ENCODE measurements at regions not wholly inside any gene's neighbourhood (a gene's known extent, or its start where the extent isn't known, plus 50 kb on each side); places are given as distances from the start of the nearest gene placed in this dataset.

DNA sequence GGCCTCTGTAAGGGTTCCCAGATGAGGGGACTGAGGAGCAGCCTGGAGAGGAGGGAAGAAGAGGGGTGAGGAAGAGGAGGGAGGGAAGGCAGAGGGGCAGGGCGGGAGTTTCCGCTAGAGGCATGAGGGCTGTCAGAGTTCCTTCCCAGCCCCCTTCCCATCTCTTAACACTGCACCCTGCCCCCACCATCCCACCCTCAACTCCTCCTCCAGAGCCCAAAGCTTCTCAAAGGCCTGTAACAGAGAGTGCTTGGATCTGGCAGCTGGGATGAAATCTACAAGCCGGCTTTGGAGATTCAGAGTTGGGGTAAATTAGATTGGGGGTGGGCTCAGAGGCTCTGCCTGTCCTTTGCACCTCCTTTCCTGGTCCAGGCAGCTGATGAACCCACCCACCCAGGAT lies 57.3 kb upstream of the DLX4 start:
- DNase-seq: no peak
- Histone ChIP-seq H4K12ac (ENCODE audit: low read depth, low read length) (no peak overlapping the region), H2BK5ac (ENCODE audit: low read depth, low read length, poor library complexity) (no peak overlapping the region)

DNA sequence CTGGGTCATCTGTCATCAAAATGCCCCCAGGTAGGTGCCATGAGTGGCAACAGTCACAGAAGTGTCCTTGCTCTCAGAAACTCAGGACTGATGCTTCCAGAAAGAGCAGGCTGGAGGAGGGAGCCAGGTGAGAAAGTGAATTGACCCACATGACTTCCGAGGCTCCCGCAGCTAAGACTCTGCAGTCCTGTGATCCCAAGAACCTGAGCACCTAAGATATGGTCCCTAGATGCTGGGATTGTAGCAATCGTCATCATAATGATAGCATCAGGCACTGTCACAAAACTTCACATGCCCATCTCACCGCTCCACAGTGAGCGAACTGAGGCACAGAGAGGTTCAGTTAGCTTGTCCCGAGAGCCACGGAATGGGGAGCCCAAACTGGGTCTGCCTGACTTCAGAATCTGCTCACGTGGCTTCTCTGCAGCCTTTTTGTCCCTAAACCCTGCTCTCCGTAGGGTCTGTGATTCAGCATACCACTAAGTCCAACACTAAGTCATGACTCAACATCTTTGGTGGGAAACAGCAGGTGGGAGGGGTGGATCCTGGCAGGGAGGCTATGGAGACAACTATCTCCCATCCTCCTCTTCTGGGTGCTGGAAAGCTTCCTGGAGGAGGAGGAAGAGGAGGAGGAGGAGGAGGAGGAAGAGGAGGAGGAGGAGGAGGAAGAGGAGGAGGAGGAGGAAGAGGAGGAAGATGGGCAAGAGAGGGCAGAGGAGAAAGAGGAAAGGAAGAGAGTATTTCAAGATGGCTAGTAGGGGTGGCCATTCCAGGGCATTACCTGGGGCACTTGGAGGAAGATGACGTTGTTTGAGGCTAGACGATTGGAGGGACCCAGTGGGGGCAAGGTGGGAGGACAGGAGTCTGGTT lies 55.5 kb upstream of the DLX4 start:
- H4K12ac ChIP-seq (ENCODE audit: low read depth, low read length): no peak overlapping the region
- no peak overlapping the region for H2AFZ ChIP-seq (ENCODE audit: insufficient read depth, low read length, poor library complexity)
- no peak overlapping the region for H3K23ac ChIP-seq (ENCODE audit: low read length)
- peak overlapping the region; percentile 61 for H2BK120ac ChIP-seq (ENCODE audit: insufficient read depth, low read length, poor library complexity)
- no peaks in the 10 kb centered on the region for H3K36me3 ChIP-seq (ENCODE audit: control insufficient read depth in 1 of 2, insufficient read depth in 2 of 2, low read length in 2 of 2)
- H3K9ac ChIP-seq (ENCODE audit: low read length): no peak overlapping the region
- no peak overlapping the region for H4K8ac ChIP-seq (ENCODE audit: low read depth, low read length)
- H3K9me3 ChIP-seq (ENCODE audit: insufficient read depth, low read depth, low read length): no peaks in the 10 kb centered on the region
- H3K4me3 ChIP-seq (ENCODE audit: low read depth, low read length): no peak overlapping the region
- H3K79me2 ChIP-seq (ENCODE audit: control insufficient read depth, insufficient read depth, low read length, poor library complexity): peaks cover 4% of the 10 kb centered on the region
- H3K27ac ChIP-seq (ENCODE audit: low read depth, low read length): peak overlapping the region; percentile 63
- H3K27me3 ChIP-seq (ENCODE audit: insufficient read depth, low read length): peaks cover 11% of the 10 kb centered on the region
- peaks cover 27 to 49% of the 10 kb centered on the region in 2 experiments for H3K4me1 ChIP-seq (ENCODE audit: control insufficient read depth in 1 of 2, insufficient read depth in 2 of 2, low read length in 2 of 2)
- no peak overlapping the region for H3K4me2 ChIP-seq (ENCODE audit: low read length)
- H4K91ac ChIP-seq (ENCODE audit: low read depth, low read length): peak overlapping the region; percentile 88
- H3K79me1 ChIP-seq (ENCODE audit: low read length): peaks cover 55% of the 10 kb centered on the region
- peak overlapping the region; percentile 16 for H2BK5ac ChIP-seq (ENCODE audit: low read depth, low read length, poor library complexity)
- no CpG with 5 or more reads among the region's 11 CpGs for WGBS (ENCODE audit: extremely low coverage, insufficient coverage, insufficient read length)
- H2BK12ac ChIP-seq (ENCODE audit: low read length): peak overlapping the region; percentile 20
- no peak overlapping the region for H2AK5ac ChIP-seq (ENCODE audit: low read length)
- DNase-seq: peak; percentile 84 to 91
- H3K14ac ChIP-seq (ENCODE audit: low read length): peak overlapping the region; percentile 56
- H3K18ac ChIP-seq (ENCODE audit: low read length): no peak overlapping the region
- peak overlapping the region; percentile 22 for H3K4ac ChIP-seq (ENCODE audit: low read depth, low read length)

More for the DNA sequence above, 57.3 kb upstream of the DLX4 start:
- Histone ChIP-seq H3K4me1 (ENCODE audit: control insufficient read depth in 1 of 2, insufficient read depth in 2 of 2, low read length in 2 of 2) (peaks cover 27 to 49% of the 10 kb centered on the region in 2 experiments), H3K79me1 (ENCODE audit: low read length) (peaks cover 53% of the 10 kb centered on the region), H3K4me2 (ENCODE audit: low read length) (no peak overlapping the region), H3K18ac (ENCODE audit: low read length) (peak overlapping the region; percentile 8), H2BK12ac (ENCODE audit: low read length) (peak overlapping the region; percentile 51), H3K23ac (ENCODE audit: low read length) (no peak overlapping the region), H3K27ac (ENCODE audit: low read depth, low read length) (no peak overlapping the region), H3K9me3 (ENCODE audit: insufficient read depth, low read depth, low read length) (no peaks in the 10 kb centered on the region), H3K4ac (ENCODE audit: low read depth, low read length) (no peak overlapping the region), H3K79me2 (ENCODE audit: control insufficient read depth, insufficient read depth, low read length, poor library complexity) (peaks cover 4% of the 10 kb centered on the region), H4K8ac (ENCODE audit: low read depth, low read length) (peak overlapping the region; percentile 40), H3K36me3 (ENCODE audit: control insufficient read depth in 1 of 2, insufficient read depth in 2 of 2, low read length in 2 of 2) (no peaks in the 10 kb centered on the region), H2AFZ (ENCODE audit: insufficient read depth, low read length, poor library complexity) (no peak overlapping the region), H3K14ac (ENCODE audit: low read length) (peak overlapping the region; percentile 59), H2AK5ac (ENCODE audit: low read length) (no peak overlapping the region), H3K4me3 (ENCODE audit: low read depth, low read length) (no peak overlapping the region), H2BK120ac (ENCODE audit: insufficient read depth, low read length, poor library complexity) (peak overlapping the region; percentile 65), H3K27me3 (ENCODE audit: insufficient read depth, low read length) (peaks cover 11% of the 10 kb centered on the region), H3K9ac (ENCODE audit: low read length) (no peak overlapping the region), H4K91ac (ENCODE audit: low read depth, low read length) (peak overlapping the region; percentile 88)
- WGBS (ENCODE audit: extremely low coverage, insufficient coverage, insufficient read length): no CpG with 5 or more reads among the region's 3 CpGs

DNA sequence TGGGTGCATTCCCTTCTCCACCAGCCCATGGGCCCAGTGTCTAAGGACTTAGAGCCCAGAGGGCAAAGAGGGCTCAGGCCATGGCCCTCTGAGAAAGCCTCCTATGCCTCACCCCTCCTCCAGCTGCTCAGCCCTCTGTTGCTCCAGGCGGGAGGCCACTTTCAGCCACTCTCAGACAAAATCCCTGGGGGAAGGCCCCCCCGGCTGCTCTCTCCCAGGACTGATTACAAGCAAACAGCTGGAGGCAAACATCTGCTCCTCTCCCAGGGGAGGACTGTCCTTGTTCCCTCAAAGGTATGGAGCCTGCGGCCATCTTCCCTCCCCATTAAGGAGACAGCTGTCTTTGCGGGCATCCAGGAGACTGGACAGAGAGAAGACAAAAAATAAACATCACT lies 54.9 kb upstream of the DLX4 start:
- H2BK5ac ChIP-seq (ENCODE audit: low read depth, low read length, poor library complexity): no peak overlapping the region
- no peak overlapping the region for H4K8ac ChIP-seq (ENCODE audit: low read depth, low read length)
- peaks cover 11% of the 10 kb centered on the region for H3K27me3 ChIP-seq (ENCODE audit: insufficient read depth, low read length)
- peak; percentile 99 for DNase-seq
- H3K23ac ChIP-seq (ENCODE audit: low read length): no peak overlapping the region
- no peak overlapping the region for H3K4me3 ChIP-seq (ENCODE audit: low read depth, low read length)
- H2AK5ac ChIP-seq (ENCODE audit: low read length): no peak overlapping the region
- H3K4me2 ChIP-seq (ENCODE audit: low read length): no peak overlapping the region
- no peak overlapping the region for H3K4ac ChIP-seq (ENCODE audit: low read depth, low read length)
- H3K9me3 ChIP-seq (ENCODE audit: insufficient read depth, low read depth, low read length): no peaks in the 10 kb centered on the region
- H2AFZ ChIP-seq (ENCODE audit: insufficient read depth, low read length, poor library complexity): no peak overlapping the region
- H4K91ac ChIP-seq (ENCODE audit: low read depth, low read length): peak overlapping the region; percentile 97
- H3K79me2 ChIP-seq (ENCODE audit: control insufficient read depth, insufficient read depth, low read length, poor library complexity): peaks cover 4% of the 10 kb centered on the region
- H3K18ac ChIP-seq (ENCODE audit: low read length): no peak overlapping the region
- peaks cover 27 to 49% of the 10 kb centered on the region in 2 experiments for H3K4me1 ChIP-seq (ENCODE audit: control insufficient read depth in 1 of 2, insufficient read depth in 2 of 2, low read length in 2 of 2)
- H2BK12ac ChIP-seq (ENCODE audit: low read length): peak overlapping the region; percentile 70
- H3K14ac ChIP-seq (ENCODE audit: low read length): no peak overlapping the region
- H3K79me1 ChIP-seq (ENCODE audit: low read length): peaks cover 55% of the 10 kb centered on the region
- H4K12ac ChIP-seq (ENCODE audit: low read depth, low read length): no peak overlapping the region
- no CpG with 5 or more reads among the region's 4 CpGs for WGBS (ENCODE audit: extremely low coverage, insufficient coverage, insufficient read length)
- H2BK120ac ChIP-seq (ENCODE audit: insufficient read depth, low read length, poor library complexity): peak overlapping the region; percentile 78
- H3K27ac ChIP-seq (ENCODE audit: low read depth, low read length): peak overlapping the region; percentile 83
- H3K36me3 ChIP-seq (ENCODE audit: control insufficient read depth in 1 of 2, insufficient read depth in 2 of 2, low read length in 2 of 2): no peaks in the 10 kb centered on the region
- H3K9ac ChIP-seq (ENCODE audit: low read length): no peak overlapping the region

DNA sequence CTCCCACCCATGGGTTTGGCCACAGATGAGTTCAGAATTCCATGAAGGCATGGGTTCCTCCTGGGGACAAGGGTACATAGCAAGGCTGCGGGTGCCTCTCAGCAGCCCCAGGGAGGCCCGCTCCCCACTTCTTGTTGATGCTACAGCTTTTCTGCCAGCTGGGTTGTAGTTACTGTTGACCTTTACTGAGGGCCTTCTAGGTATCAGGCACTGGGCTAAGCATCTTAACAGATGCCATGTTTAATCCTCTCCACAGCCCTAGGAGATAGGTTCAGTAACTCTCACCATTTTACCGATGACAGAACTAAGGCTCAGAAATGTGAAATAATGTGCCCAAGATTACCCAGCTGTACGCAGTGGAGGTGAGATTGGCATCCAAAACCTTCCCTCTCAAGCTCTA lies 54.3 kb upstream of the DLX4 start:
- Histone ChIP-seq H3K36me3 (ENCODE audit: control insufficient read depth in 1 of 2, insufficient read depth in 2 of 2, low read length in 2 of 2) (no peaks in the 10 kb centered on the region), H3K9me3 (ENCODE audit: insufficient read depth, low read depth, low read length) (no peaks in the 10 kb centered on the region), H4K8ac (ENCODE audit: low read depth, low read length) (peak overlapping the region; percentile 55), H3K18ac (ENCODE audit: low read length) (peak overlapping the region; percentile 52), H4K12ac (ENCODE audit: low read depth, low read length) (no peak overlapping the region), H2BK5ac (ENCODE audit: low read depth, low read length, poor library complexity) (peak overlapping the region; percentile 68), H2BK12ac (ENCODE audit: low read length) (peak overlapping the region; percentile 81), H3K79me2 (ENCODE audit: control insufficient read depth, insufficient read depth, low read length, poor library complexity) (peaks cover 4% of the 10 kb centered on the region), H3K4me1 (ENCODE audit: control insufficient read depth in 1 of 2, insufficient read depth in 2 of 2, low read length in 2 of 2) (peaks cover 27 to 49% of the 10 kb centered on the region in 2 experiments), H3K23ac (ENCODE audit: low read length) (no peak overlapping the region), H3K14ac (ENCODE audit: low read length) (peak overlapping the region; percentile 79), H2AFZ (ENCODE audit: insufficient read depth, low read length, poor library complexity) (no peak overlapping the region), H3K79me1 (ENCODE audit: low read length) (peaks cover 53% of the 10 kb centered on the region), H3K27me3 (ENCODE audit: insufficient read depth, low read length) (peaks cover 8% of the 10 kb centered on the region), H3K27ac (ENCODE audit: low read depth, low read length) (peak overlapping the region; percentile 83), H4K91ac (ENCODE audit: low read depth, low read length) (peak overlapping the region; percentile 97), H3K9ac (ENCODE audit: low read length) (no peak overlapping the region), H3K4ac (ENCODE audit: low read depth, low read length) (peak overlapping the region; percentile 59), H3K4me3 (ENCODE audit: low read depth, low read length) (no peak overlapping the region), H2AK5ac (ENCODE audit: low read length) (peak overlapping the region; percentile 80), H3K4me2 (ENCODE audit: low read length) (no peak overlapping the region), H2BK120ac (ENCODE audit: insufficient read depth, low read length, poor library complexity) (peak overlapping the region; percentile 78)
- DNase-seq: peak; percentile 38 to 55
- WGBS (ENCODE audit: extremely low coverage, insufficient coverage, insufficient read length): no CpG with 5 or more reads among the region's 4 CpGs

All from trophoblast cell (in vitro differentiated cells and primary cell).